ENCODE measurements at regions not wholly inside any gene's neighbourhood (a gene's known extent, or its start where the extent isn't known, plus 50 kb on each side); places are given as distances from the start of the nearest gene placed in this dataset.

DNA sequence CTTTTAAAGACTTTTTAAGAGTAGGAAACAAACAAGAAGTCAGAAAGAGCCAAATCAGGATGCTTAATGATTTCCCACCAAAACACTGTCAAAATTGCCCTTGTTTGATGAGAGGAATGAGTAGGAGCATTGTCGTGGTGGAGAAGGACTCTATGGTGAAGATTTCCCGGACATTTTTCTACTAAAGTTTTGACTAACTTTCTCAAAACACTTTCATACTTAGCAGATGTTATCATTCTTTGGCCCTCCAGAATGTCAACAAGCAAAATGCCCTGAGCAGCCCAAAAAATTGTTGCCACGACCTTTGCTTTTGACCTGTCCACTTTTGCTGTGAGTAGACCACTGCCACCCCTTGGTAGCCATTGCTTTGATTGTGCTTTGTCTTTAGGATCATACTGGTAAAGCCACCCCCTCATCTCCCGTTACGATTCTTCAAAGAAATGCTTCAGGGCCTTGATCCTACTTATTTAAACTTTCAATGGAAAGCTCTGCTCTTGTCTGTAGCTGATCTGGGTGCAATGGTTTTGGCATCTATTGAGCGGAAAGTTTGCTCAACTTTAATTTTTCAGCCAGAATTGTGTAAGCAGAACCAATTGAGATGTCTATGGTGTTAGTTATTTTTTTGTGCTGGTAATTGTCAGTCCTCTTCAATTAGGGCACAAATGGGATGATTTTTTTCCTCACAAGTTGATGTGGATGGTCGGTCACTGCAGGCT is 67.2 kb downstream of the ADM start:
- H3K27me3 ChIP-seq, result no peaks in the 10 kb centered on the region
- DNase-seq (ENCODE audit: low spot score), result no peak
- H3K4me1 ChIP-seq, result peaks cover 0 to 23% of the 10 kb centered on the region in 2 donors
- H3K27ac ChIP-seq, result no peak overlapping the region
- H3K9me3 ChIP-seq, result no peaks in the 10 kb centered on the region
- no peak for TF ChIP-seq CTCF (IDR thresholded peaks at IDR 0.05)
- no peak overlapping the region for H3K4me3 ChIP-seq
- no peaks in the 10 kb centered on the region for H3K36me3 ChIP-seq

GRCh38 chr11:10373340-10373739 is 68.5 kb downstream of the ADM start:
- no peak for DNase-seq (ENCODE audit: low spot score)
- no peak overlapping the region for H3K27ac ChIP-seq

DNA sequence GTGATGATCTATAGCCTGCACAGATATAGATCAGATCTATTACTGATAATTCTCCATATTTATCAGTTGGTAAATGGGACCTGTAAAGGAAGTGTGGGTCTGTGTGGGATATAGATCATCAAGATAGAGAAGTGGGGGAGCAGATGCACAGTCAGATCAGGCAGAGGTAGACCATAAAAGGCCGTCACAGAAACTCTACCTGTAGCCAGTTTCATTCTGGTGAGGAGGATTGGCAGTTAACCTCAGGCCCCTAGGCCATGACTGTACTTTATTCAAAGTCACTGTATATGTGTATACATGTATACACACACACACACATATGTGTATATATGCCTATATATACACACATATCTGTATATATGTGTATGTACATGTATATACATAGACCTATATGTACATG is 69.1 kb downstream of the ADM start:
- Histone ChIP-seq H3K4me3 (no peak overlapping the region), H3K4me1 (peaks cover 0 to 24% of the 10 kb centered on the region in 2 donors), H3K27ac (no peak overlapping the region), H3K27me3 (no peaks in the 10 kb centered on the region), H3K36me3 (no peaks in the 10 kb centered on the region), H3K9me3 (no peaks in the 10 kb centered on the region)
- no peak for DNase-seq (ENCODE audit: low spot score)
- no peak for TF ChIP-seq CTCF (IDR thresholded peaks at IDR 0.05)

More at GRCh38 chr11:10373340-10373739, 68.5 kb downstream of the ADM start:
- Histone ChIP-seq H3K4me3 (no peak overlapping the region), H3K4me1 (peaks cover 0 to 24% of the 10 kb centered on the region in 2 donors), H3K9me3 (no peaks in the 10 kb centered on the region), H3K27me3 (no peaks in the 10 kb centered on the region), H3K36me3 (no peaks in the 10 kb centered on the region)
- TF ChIP-seq CTCF (IDR thresholded peaks at IDR 0.05), result no peak

GRCh38 chr11:10374386-10374785 is 69.5 kb downstream of the ADM start:
- Histone ChIP-seq H3K36me3 (no peaks in the 10 kb centered on the region), H3K4me1 (peaks cover 0 to 24% of the 10 kb centered on the region in 2 donors), H3K27ac (no peak overlapping the region), H3K4me3 (no peak overlapping the region), H3K9me3 (no peaks in the 10 kb centered on the region), H3K27me3 (no peaks in the 10 kb centered on the region)
- no peak for DNase-seq (ENCODE audit: low spot score)
- no peak for TF ChIP-seq CTCF (IDR thresholded peaks at IDR 0.05)

GRCh38 chr11:10375280-10375971 is 70.6 kb downstream of the ADM start:
- TF ChIP-seq CTCF (IDR thresholded peaks at IDR 0.05), result no peak
- Histone ChIP-seq H3K4me1 (peaks cover 0 to 24% of the 10 kb centered on the region in 2 donors), H3K4me3 (no peak overlapping the region), H3K27ac (no peak overlapping the region), H3K9me3 (no peaks in the 10 kb centered on the region), H3K27me3 (no peaks in the 10 kb centered on the region), H3K36me3 (no peaks in the 10 kb centered on the region)
- DNase-seq (ENCODE audit: low spot score), result no peak
